Small intestine (tissue), 7 donors: ENCODE measurements at regions not wholly inside any gene's neighbourhood (a gene's known extent, or its start where the extent isn't known, plus 50 kb on each side); places are given as distances from the start of the nearest gene placed in this dataset.
"Not testable (repeated sequence)": the region's sequence is repeated elsewhere in the genome, so short reads cannot be mapped to it uniquely, and the experiment has no call there.

Experiments
- DNase-seq, 2 donors: peaks; one replicate each; pipeline versions ENCODE4 v3.0.0 to v3.0.0-alpha.2; 2013
- FAIRE-seq: peaks from 2 replicates; lab custom pipeline; 2012; peaks lifted over from hg19 to GRCh38; lab: Jason Lieb, UNC
- H3K27ac ChIP-seq, 3 donors: one replicate each; pipeline ENCODE4 v1.5.1; 2013; ENCODE audit warnings: low read length in 2 of 3, mild to moderate bottlenecking in 2 of 3, control low read depth in 1 of 3, inconsistent platforms in 1 of 3, low read depth in 1 of 3, moderate library complexity in 1 of 3
- H3K27me3 ChIP-seq, 3 donors: one replicate each; pipeline ENCODE4 v1.6.1; 2013; ENCODE audit warnings: low read length in 3 of 3, inconsistent platforms in 1 of 3; ENCODE audit not compliant: control insufficient read depth in 3 of 3, insufficient read depth in 3 of 3
- H3K36me3 ChIP-seq, 3 donors: one replicate each; pipeline ENCODE4 v1.6.1; 2013; ENCODE audit warnings: low read length in 3 of 3, inconsistent platforms in 1 of 3, low read depth in 1 of 3, mild to moderate bottlenecking in 1 of 3, moderate library complexity in 1 of 3; ENCODE audit not compliant: control insufficient read depth in 3 of 3, insufficient read depth in 2 of 3
- H3K4me1 ChIP-seq, 3 donors: one replicate each; pipeline ENCODE4 v1.6.1; 2013; ENCODE audit warnings: low read length in 2 of 3, inconsistent platforms in 1 of 3, low read depth in 1 of 3, mild to moderate bottlenecking in 1 of 3, moderate library complexity in 1 of 3; ENCODE audit not compliant: control insufficient read depth in 3 of 3, insufficient read depth in 2 of 3
- H3K4me3 ChIP-seq, 3 donors: one replicate each; pipeline ENCODE4 v1.5.1; 2013; ENCODE audit warnings: low read length in 3 of 3, control low read depth in 1 of 3, inconsistent platforms in 1 of 3, low read depth in 1 of 3, mild to moderate bottlenecking in 1 of 3, moderate library complexity in 1 of 3
- H3K9me3 ChIP-seq, 2 donors: one replicate each; pipeline ENCODE4 v1.6.1; 2013; ENCODE audit warnings: low read depth in 1 of 2, low read length in 1 of 2; ENCODE audit not compliant: control insufficient read depth in 2 of 2, insufficient read depth in 1 of 2
- WGBS, 3 donors: extraction: QIAGEN DNeasy Blood & Tissue Kit; methylation state at CpG; one replicate each; pipeline ENCODE4 v1.1.7; 2013; 5-methylcytosine and 5-hydroxymethylcytosine counted together
- donor health status: healthy with polysubstance abuse.
- donor health status: control.
- donor health status: control.
- donor health status: Bipolar disorder and iron deficiency.
- donor health status: healthy.

- Histone ChIP-seq H3K4me1 (no peaks in the 10 kb centered on the region), H3K27ac (no peak overlapping the region), H3K36me3 (peaks cover 0 to 6% (median 0%) of the 10 kb centered on the region in 3 donors), H3K27me3 (no peaks in the 10 kb centered on the region), H3K4me3 (no peak overlapping the region), H3K9me3 (no peaks in the 10 kb centered on the region)
- no peak for DNase-seq
- WGBS, 3 donors = 79 to 86% (median 82%) methylated on average over 10 of the region's 10 CpGs
- FAIRE-seq = no peak
Observed at GRCh38 chr2:236370847-236371409, 106.7 kb upstream of the ASB18 start.

- no peak for FAIRE-seq
- H3K4me1 ChIP-seq = no peaks in the 10 kb centered on the region
Observed at GRCh38 chr2:236375973-236376476, 111.8 kb upstream of the ASB18 start.

GRCh38 chr2:236376566-236377244 is 112.5 kb upstream of the ASB18 start:
- Histone ChIP-seq H3K4me3 (no peak overlapping the region), H3K27ac (no peak overlapping the region), H3K4me1 (no peaks in the 10 kb centered on the region), H3K36me3 (peaks cover 0 to 3% (median 0%) of the 10 kb centered on the region in 3 donors), H3K9me3 (peaks cover 0 to 12% of the 10 kb centered on the region in 2 donors), H3K27me3 (no peaks in the 10 kb centered on the region)
- DNase-seq (no peak), FAIRE-seq (no peak)
- WGBS, 3 donors = 65 to 79% (median 69%) methylated on average over 7 of the region's 7 CpGs

More at GRCh38 chr2:236375973-236376476, 111.8 kb upstream of the ASB18 start:
- no peak overlapping the region for H3K27ac ChIP-seq
- 81 to 91% (median 91%) methylated on average over 5 of the region's 5 CpGs for WGBS, 3 donors
- no peak overlapping the region for H3K4me3 ChIP-seq
- no peaks in the 10 kb centered on the region for H3K27me3 ChIP-seq
- DNase-seq = no peak
- peaks cover 0 to 11% of the 10 kb centered on the region in 2 donors for H3K9me3 ChIP-seq
- peaks cover 0 to 3% (median 0%) of the 10 kb centered on the region in 3 donors for H3K36me3 ChIP-seq

GRCh38 chr2:236380051-236380612 is 115.9 kb upstream of the ASB18 start:
- Histone ChIP-seq H3K9me3 (peaks cover 0 to 12% of the 10 kb centered on the region in 2 donors), H3K27me3 (no peaks in the 10 kb centered on the region), H3K27ac (no peak overlapping the region), H3K36me3 (peaks cover 0 to 3% (median 0%) of the 10 kb centered on the region in 3 donors), H3K4me3 (no peak overlapping the region), H3K4me1 (no peaks in the 10 kb centered on the region)
- DNase-seq = no peak
- no peak for FAIRE-seq
- WGBS, 3 donors = 88 to 89% (median 89%) methylated on average over 16 of the region's 16 CpGs

- not testable (repeated sequence) for H3K4me1 ChIP-seq, DNase-seq, H3K27me3 ChIP-seq, FAIRE-seq, H3K27ac ChIP-seq, H3K36me3 ChIP-seq, H3K4me3 ChIP-seq
- H3K9me3 ChIP-seq = peaks cover 0 to 12% of the 10 kb centered on the region in 2 donors
- 49 to 63% (median 56%) methylated on average over 6 of the region's 6 CpGs for WGBS, 3 donors
Observed at GRCh38 chr2:236381253-236381652, 117.0 kb upstream of the ASB18 start.

- DNase-seq, H3K4me1 ChIP-seq, FAIRE-seq, H3K27ac ChIP-seq, H3K9me3 ChIP-seq, H3K4me3 ChIP-seq, H3K27me3 ChIP-seq, H3K36me3 ChIP-seq: not testable (repeated sequence)
- WGBS, 3 donors = 87 to 89% (median 88%) methylated on average over 24 to 30 of the region's 30 CpGs
Observed at GRCh38 chr2:236389284-236390216, 125.3 kb upstream of the ASB18 start.

GRCh38 chr2:236393101-236393500 is 128.9 kb upstream of the ASB18 start:
- WGBS, 3 donors = 71 to 86% (median 72%) methylated on average over 3 of the region's 3 CpGs
- Histone ChIP-seq H3K4me3 (no peak overlapping the region), H3K36me3 (no peaks in the 10 kb centered on the region), H3K27me3 (no peaks in the 10 kb centered on the region), H3K27ac (no peak overlapping the region), H3K4me1 (no peaks in the 10 kb centered on the region), H3K9me3 (no peaks in the 10 kb centered on the region)
- FAIRE-seq (no peak), DNase-seq (no peak)

- WGBS, 3 donors = 51 to 72% (median 61%) methylated on average over 3 of the region's 3 CpGs
- FAIRE-seq (no peak), DNase-seq (no peak)
- Histone ChIP-seq H3K27ac (no peak overlapping the region), H3K36me3 (no peaks in the 10 kb centered on the region), H3K9me3 (no peaks in the 10 kb centered on the region), H3K4me1 (no peaks in the 10 kb centered on the region), H3K4me3 (no peak overlapping the region), H3K27me3 (no peaks in the 10 kb centered on the region)
Observed at GRCh38 chr2:236393581-236393980, 129.4 kb upstream of the ASB18 start.
